ENCODE measurements at regions not wholly inside any gene's neighbourhood (a gene's known extent, or its start where the extent isn't known, plus 50 kb on each side); places are given as distances from the start of the nearest gene placed in this dataset.
A peak's percentile ranks its signal among the peaks of the same experiment; 100 is the strongest.

DNA sequence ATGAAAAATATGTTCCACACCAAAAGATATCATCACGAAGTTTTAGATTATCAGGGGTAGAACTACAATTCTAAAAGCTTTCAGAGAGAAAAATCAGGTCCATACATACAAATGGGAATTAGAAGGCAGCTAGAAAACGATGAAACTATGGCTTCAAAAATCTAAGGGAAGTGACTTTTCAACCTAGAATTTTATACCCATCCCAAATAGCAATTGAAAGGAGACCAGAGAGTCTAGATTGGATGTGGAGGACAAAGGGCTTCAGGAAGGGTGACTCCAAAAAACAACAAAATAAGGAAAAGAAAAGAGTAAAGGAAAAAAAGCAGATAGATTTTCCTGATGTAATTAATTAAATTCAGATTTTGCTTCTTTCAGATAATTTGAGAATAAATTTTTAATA is 72.0 kb upstream of the CEP78 start:
- no peak overlapping the region for H3K23ac ChIP-seq (ENCODE audit: low read depth, low read length, poor library complexity)

DNA sequence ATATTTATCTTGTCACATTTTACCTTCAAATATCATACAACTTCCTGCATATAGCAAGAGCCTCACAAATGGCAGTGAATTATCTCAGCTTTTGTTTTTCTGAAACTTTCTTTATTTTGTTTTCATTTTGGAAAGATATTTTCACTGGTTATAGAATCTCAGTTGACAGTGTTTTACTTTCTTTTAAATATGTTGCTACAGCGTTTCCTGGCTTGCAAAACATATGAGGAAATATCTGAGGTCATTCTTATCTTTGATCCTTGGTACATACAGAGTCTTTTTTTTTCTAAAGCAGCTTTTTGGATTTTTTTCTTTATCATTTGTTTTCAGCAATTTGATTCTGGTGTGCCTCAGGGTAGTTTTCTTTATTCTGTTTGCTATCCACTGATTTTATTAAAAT is 77.6 kb upstream of the CEP78 start:
- Histone ChIP-seq H2BK12ac (ENCODE audit: low read length) (no peak overlapping the region), H2BK120ac (ENCODE audit: low read depth, low read length) (no peak overlapping the region), H3K23ac (ENCODE audit: low read depth, low read length, poor library complexity) (no peak overlapping the region), H3K27me3 (ENCODE audit: control insufficient read depth in 3 of 3, insufficient read depth in 3 of 3, low read depth in 1 of 3, low read length in 3 of 3) (no peaks in the 10 kb centered on the region), H2AK5ac (ENCODE audit: low read depth, low read length) (no peak overlapping the region), H2AFZ (ENCODE audit: low read length) (no peak overlapping the region), H3K9ac (ENCODE audit: low read depth, low read length, poor library complexity) (no peak overlapping the region), H3K4ac (ENCODE audit: low read length) (no peak overlapping the region), H2BK15ac (ENCODE audit: low read length) (no peak overlapping the region), H3K79me1 (ENCODE audit: low read depth, low read length) (no peaks in the 10 kb centered on the region), H3K4me1 (ENCODE audit: control insufficient read depth in 2 of 2, insufficient read depth in 1 of 2, low read depth in 1 of 2, low read length in 2 of 2) (no peaks in the 10 kb centered on the region), H3K18ac (ENCODE audit: low read length) (no peak overlapping the region), H3K27ac (replicated peaks; ENCODE audit: low read length) (no peak overlapping the region), H3K4me3 (ENCODE audit: low read length in 2 of 2) (no peak overlapping the region), H3K9me3 (replicated peaks in 1 of 2; ENCODE audit: control insufficient read depth in 2 of 2, insufficient read depth in 1 of 2, low read depth in 1 of 2, low read length in 2 of 2) (no peaks in the 10 kb centered on the region), H4K91ac (ENCODE audit: low read depth, low read length, poor library complexity) (no peak overlapping the region), H3K14ac (ENCODE audit: low read length) (no peak overlapping the region), H4K8ac (ENCODE audit: low read depth, low read length) (no peak overlapping the region), H3K36me3 (replicated peaks in 1 of 2; ENCODE audit: control insufficient read depth in 2 of 2, insufficient read depth in 2 of 2, low read length in 2 of 2) (no peaks in the 10 kb centered on the region), H3K4me2 (ENCODE audit: insufficient read depth, low read length, poor library complexity, severe bottlenecking) (no peak overlapping the region), H2BK5ac (ENCODE audit: low read length) (no peak overlapping the region)
- WGBS, 2 donors (ENCODE audit: extremely low coverage in 2 of 2, insufficient read length in 2 of 2, insufficient replicate concordance in 1 of 2): no CpG with 5 or more reads among the region's 1 CpG
- no peak for DNase-seq (ENCODE audit: low spot score)

More for the DNA sequence above, 72.0 kb upstream of the CEP78 start:
- Histone ChIP-seq H3K9me3 (replicated peaks in 1 of 2; ENCODE audit: control insufficient read depth in 2 of 2, insufficient read depth in 1 of 2, low read depth in 1 of 2, low read length in 2 of 2) (no peaks in the 10 kb centered on the region), H3K14ac (ENCODE audit: low read length) (no peak overlapping the region), H3K79me1 (ENCODE audit: low read depth, low read length) (no peaks in the 10 kb centered on the region), H3K36me3 (replicated peaks in 1 of 2; ENCODE audit: control insufficient read depth in 2 of 2, insufficient read depth in 2 of 2, low read length in 2 of 2) (no peaks in the 10 kb centered on the region), H3K27ac (replicated peaks; ENCODE audit: low read length) (no peak overlapping the region), H2BK12ac (ENCODE audit: low read length) (no peak overlapping the region), H3K4me3 (ENCODE audit: low read length in 2 of 2) (no peak overlapping the region), H2BK15ac (ENCODE audit: low read length) (no peak overlapping the region), H4K91ac (ENCODE audit: low read depth, low read length, poor library complexity) (no peak overlapping the region), H2AFZ (ENCODE audit: low read length) (no peak overlapping the region), H3K9ac (ENCODE audit: low read depth, low read length, poor library complexity) (no peak overlapping the region), H2BK120ac (ENCODE audit: low read depth, low read length) (no peak overlapping the region), H4K8ac (ENCODE audit: low read depth, low read length) (no peak overlapping the region), H2BK5ac (ENCODE audit: low read length) (no peak overlapping the region), H3K4me2 (ENCODE audit: insufficient read depth, low read length, poor library complexity, severe bottlenecking) (no peak overlapping the region), H3K4ac (ENCODE audit: low read length) (no peak overlapping the region), H3K27me3 (ENCODE audit: control insufficient read depth in 3 of 3, insufficient read depth in 3 of 3, low read depth in 1 of 3, low read length in 3 of 3) (no peaks in the 10 kb centered on the region), H2AK5ac (ENCODE audit: low read depth, low read length) (no peak overlapping the region), H3K18ac (ENCODE audit: low read length) (no peak overlapping the region), H3K4me1 (ENCODE audit: control insufficient read depth in 2 of 2, insufficient read depth in 1 of 2, low read depth in 1 of 2, low read length in 2 of 2) (peaks cover 0 to under 1% of the 10 kb centered on the region in 2 donors)
- no peak for DNase-seq (ENCODE audit: low spot score)
- WGBS, 2 donors (ENCODE audit: extremely low coverage in 2 of 2, insufficient read length in 2 of 2, insufficient replicate concordance in 1 of 2): no CpG with 5 or more reads among the region's 2 CpGs

DNA sequence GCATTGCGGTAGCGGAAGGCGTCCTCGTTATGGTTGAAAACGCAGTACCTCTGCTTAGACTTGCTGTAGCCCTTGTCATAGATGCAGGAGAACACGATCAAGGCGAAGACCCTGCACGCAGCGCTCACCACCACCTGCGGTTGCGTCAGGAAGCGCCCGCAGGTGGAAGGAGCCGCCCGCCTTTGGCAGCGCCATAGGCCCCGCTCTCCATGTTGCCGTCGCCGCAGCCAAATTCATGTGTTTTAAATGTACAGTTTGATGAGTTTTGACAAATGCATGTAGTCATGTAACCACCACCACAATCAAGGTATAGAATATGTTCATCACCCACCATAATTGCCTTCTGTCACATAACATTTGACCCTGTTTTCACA is 84.9 kb upstream of the CEP78 start:
- no peak overlapping the region for H3K23ac ChIP-seq (ENCODE audit: low read depth, low read length, poor library complexity)
- H3K36me3 ChIP-seq (replicated peaks in 1 of 2; ENCODE audit: control insufficient read depth in 2 of 2, insufficient read depth in 2 of 2, low read length in 2 of 2): no peaks in the 10 kb centered on the region
- no peak overlapping the region for H3K4me2 ChIP-seq (ENCODE audit: insufficient read depth, low read length, poor library complexity, severe bottlenecking)
- no peak overlapping the region for H2AFZ ChIP-seq (ENCODE audit: low read length)
- no peak overlapping the region for H3K4ac ChIP-seq (ENCODE audit: low read length)
- WGBS, 2 donors (ENCODE audit: extremely low coverage in 2 of 2, insufficient read length in 2 of 2, insufficient replicate concordance in 1 of 2): no CpG with 5 or more reads among the region's 20 CpGs
- H2BK15ac ChIP-seq (ENCODE audit: low read length): peak overlapping the region; percentile 90
- peak overlapping the region; percentile 36 for H2AK5ac ChIP-seq (ENCODE audit: low read depth, low read length)
- H3K4me3 ChIP-seq (ENCODE audit: low read length in 2 of 2): no peak overlapping the region
- H3K79me1 ChIP-seq (ENCODE audit: low read depth, low read length): no peaks in the 10 kb centered on the region
- H3K27me3 ChIP-seq (ENCODE audit: control insufficient read depth in 3 of 3, insufficient read depth in 3 of 3, low read depth in 1 of 3, low read length in 3 of 3): no peaks in the 10 kb centered on the region
- H3K9me3 ChIP-seq (replicated peaks in 1 of 2; ENCODE audit: control insufficient read depth in 2 of 2, insufficient read depth in 1 of 2, low read depth in 1 of 2, low read length in 2 of 2): peaks cover 0 to 2% of the 10 kb centered on the region in 2 donors
- H3K14ac ChIP-seq (ENCODE audit: low read length): no peak overlapping the region
- H4K91ac ChIP-seq (ENCODE audit: low read depth, low read length, poor library complexity): no peak overlapping the region
- no peaks in the 10 kb centered on the region for H3K4me1 ChIP-seq (ENCODE audit: control insufficient read depth in 2 of 2, insufficient read depth in 1 of 2, low read depth in 1 of 2, low read length in 2 of 2)
- no peak overlapping the region for H3K27ac ChIP-seq (replicated peaks; ENCODE audit: low read length)
- no peak overlapping the region for H4K8ac ChIP-seq (ENCODE audit: low read depth, low read length)
- H3K18ac ChIP-seq (ENCODE audit: low read length): peak overlapping the region; percentile 27
- no peak overlapping the region for H3K9ac ChIP-seq (ENCODE audit: low read depth, low read length, poor library complexity)
- H2BK120ac ChIP-seq (ENCODE audit: low read depth, low read length): no peak overlapping the region
- no peak for DNase-seq (ENCODE audit: low spot score)
- no peak overlapping the region for H2BK12ac ChIP-seq (ENCODE audit: low read length)
- peak overlapping the region; percentile 84 for H2BK5ac ChIP-seq (ENCODE audit: low read length)

DNA sequence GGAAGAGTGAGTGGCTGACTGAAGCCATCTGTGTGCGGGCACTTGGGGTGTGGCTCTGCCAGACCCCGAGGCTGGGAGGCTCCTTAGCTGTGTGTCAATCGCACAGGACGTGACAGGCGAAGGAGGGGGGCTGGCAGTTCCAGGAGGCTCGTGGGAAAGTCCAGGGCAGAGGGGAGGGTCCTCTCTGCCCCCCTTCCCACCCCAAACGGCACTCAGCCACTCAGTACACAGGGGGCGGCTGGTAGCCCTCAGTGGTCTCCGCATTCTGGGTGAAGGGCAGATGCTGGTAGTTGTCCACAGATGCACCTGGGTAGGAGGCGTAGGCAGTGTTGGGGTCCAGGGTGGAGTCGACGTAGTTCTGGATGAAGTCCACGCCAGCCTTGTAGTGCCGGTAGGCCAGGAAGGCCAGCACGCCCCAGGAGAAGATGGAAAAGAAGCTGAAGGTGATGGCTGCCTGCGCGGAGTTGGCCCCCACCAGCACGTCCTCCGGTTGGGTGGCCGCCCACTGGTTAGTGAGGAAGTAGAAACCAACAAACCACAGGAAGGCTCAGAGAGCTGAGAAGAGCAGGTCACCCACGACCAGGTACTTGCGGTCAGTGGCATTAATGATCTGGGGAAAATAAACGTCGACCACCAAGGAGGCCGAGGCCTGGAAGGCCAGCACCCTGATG is 85.4 kb upstream of the CEP78 start:
- Histone ChIP-seq H3K14ac (ENCODE audit: low read length) (peak overlapping the region; percentile 26), H3K4ac (ENCODE audit: low read length) (no peak overlapping the region), H3K79me1 (ENCODE audit: low read depth, low read length) (no peaks in the 10 kb centered on the region), H3K4me1 (ENCODE audit: control insufficient read depth in 2 of 2, insufficient read depth in 1 of 2, low read depth in 1 of 2, low read length in 2 of 2) (no peaks in the 10 kb centered on the region), H3K9ac (ENCODE audit: low read depth, low read length, poor library complexity) (no peak overlapping the region), H3K18ac (ENCODE audit: low read length) (peak overlapping the region; percentile 86), H3K23ac (ENCODE audit: low read depth, low read length, poor library complexity) (no peak overlapping the region), H3K4me3 (ENCODE audit: low read length in 2 of 2) (no peak overlapping the region), H2BK5ac (ENCODE audit: low read length) (peak overlapping the region; percentile 84), H3K27ac (replicated peaks; ENCODE audit: low read length) (no peak overlapping the region), H3K36me3 (replicated peaks in 1 of 2; ENCODE audit: control insufficient read depth in 2 of 2, insufficient read depth in 2 of 2, low read length in 2 of 2) (no peaks in the 10 kb centered on the region), H3K4me2 (ENCODE audit: insufficient read depth, low read length, poor library complexity, severe bottlenecking) (no peak overlapping the region), H4K8ac (ENCODE audit: low read depth, low read length) (no peak overlapping the region), H3K9me3 (replicated peaks in 1 of 2; ENCODE audit: control insufficient read depth in 2 of 2, insufficient read depth in 1 of 2, low read depth in 1 of 2, low read length in 2 of 2) (peaks cover 0 to 2% of the 10 kb centered on the region in 2 donors), H3K27me3 (ENCODE audit: control insufficient read depth in 3 of 3, insufficient read depth in 3 of 3, low read depth in 1 of 3, low read length in 3 of 3) (no peaks in the 10 kb centered on the region), H2AFZ (ENCODE audit: low read length) (no peak overlapping the region), H2BK15ac (ENCODE audit: low read length) (peak overlapping the region; percentile 90), H2BK120ac (ENCODE audit: low read depth, low read length) (no peak overlapping the region), H2BK12ac (ENCODE audit: low read length) (peak overlapping the region; percentile 48), H4K91ac (ENCODE audit: low read depth, low read length, poor library complexity) (no peak overlapping the region), H2AK5ac (ENCODE audit: low read depth, low read length) (peak overlapping the region; percentile 36)
- WGBS, 2 donors (ENCODE audit: extremely low coverage in 2 of 2, insufficient read length in 2 of 2, insufficient replicate concordance in 1 of 2): no CpG with 5 or more reads among the region's 25 CpGs
- DNase-seq (ENCODE audit: low spot score): no peak

Data from neuronal stem cell (in vitro differentiated cells).